SK-N-MC (cell line): ENCODE measurements at regions not wholly inside any gene's neighbourhood (a gene's known extent, or its start where the extent isn't known, plus 50 kb on each side); places are given as distances from the start of the nearest gene placed in this dataset.

Source experiments
- EZH2 ChIP-seq: fragments of 200-600 bp; sonication (generic); IDR thresholded peaks from one replicate; pipeline ENCODE4 v1.6.1; 2017; ENCODE audit warnings: antibody characterized with exemption
- POLR2AphosphoS5 ChIP-seq: IDR thresholded peaks from 2 replicates; pipeline ENCODE4 v1.6.1; 2012; ENCODE audit warnings: mild to moderate bottlenecking, low read depth, low read length, borderline replicate concordance

DNA sequence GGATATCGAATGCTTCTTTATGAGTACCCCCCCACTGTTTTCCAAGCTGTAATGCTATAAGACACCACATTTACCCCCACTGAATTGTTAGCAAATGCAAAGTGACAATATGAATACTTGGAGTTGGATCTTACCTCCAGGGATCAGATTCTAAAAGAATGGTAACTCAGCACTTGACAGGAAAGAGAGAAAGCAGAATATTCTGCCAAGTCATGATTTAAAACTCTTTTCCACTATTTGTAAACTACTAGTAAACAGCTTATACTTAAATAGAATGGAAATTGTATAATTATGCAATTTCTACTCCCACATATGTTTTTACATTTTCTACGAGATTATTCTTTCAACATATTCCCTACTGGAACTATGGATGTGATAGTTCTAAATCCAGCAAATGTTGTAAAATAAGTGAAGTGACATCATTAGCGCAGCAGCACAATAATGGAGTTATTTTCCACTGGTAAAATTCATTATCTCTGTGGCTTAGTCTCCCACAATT lies 56.0 kb upstream of the TFEC start:
- TF ChIP-seq POLR2AphosphoS5 = no peak
- TF ChIP-seq EZH2 = no peak
